ENCODE measurements at regions not wholly inside any gene's neighbourhood (a gene's known extent, or its start where the extent isn't known, plus 50 kb on each side); places are given as distances from the start of the nearest gene placed in this dataset.
A peak's percentile ranks its signal among the peaks of the same experiment; 100 is the strongest.
"Not testable (repeated sequence)": the region's sequence is repeated elsewhere in the genome, so short reads cannot be mapped to it uniquely, and the experiment has no call there.

- not testable (repeated sequence) for DNase-seq (ENCODE audit: low read depth, low spot score)
These were observed 909.4 kb downstream of the SORCS3 start for GRCh38 chr10:105550453-105550852.

GRCh38 chr10:105549731-105550130 lies 908.6 kb downstream of the SORCS3 start:
- no peak for DNase-seq (ENCODE audit: low read depth, low spot score)

GRCh38 chr10:105545101-105545500 lies 904.0 kb downstream of the SORCS3 start:
- DNase-seq (ENCODE audit: low read depth, low spot score), result no peak

- no peak for DNase-seq (ENCODE audit: low read depth, low spot score)
These were observed 899.3 kb downstream of the SORCS3 start for GRCh38 chr10:105540381-105540780.

- DNase-seq (ENCODE audit: low read depth, low spot score), result peak; percentile 15
These were observed 897.8 kb downstream of the SORCS3 start for GRCh38 chr10:105538874-105539273.

GRCh38 chr10:105535478-105535877 lies 894.4 kb downstream of the SORCS3 start:
- DNase-seq (ENCODE audit: low read depth, low spot score), result no peak

- DNase-seq (ENCODE audit: low read depth, low spot score), result no peak
These were observed 893.0 kb downstream of the SORCS3 start for GRCh38 chr10:105534086-105534485.

- DNase-seq (ENCODE audit: low read depth, low spot score), result no peak
These were observed 875.4 kb downstream of the SORCS3 start for GRCh38 chr10:105516511-105516910.

- no peak for DNase-seq (ENCODE audit: low read depth, low spot score)
These were observed 873.0 kb downstream of the SORCS3 start for GRCh38 chr10:105514106-105514505.

- DNase-seq (ENCODE audit: low read depth, low spot score), result no peak
These were observed 868.4 kb downstream of the SORCS3 start for GRCh38 chr10:105509517-105509916.

GRCh38 chr10:105506262-105506661 lies 865.2 kb downstream of the SORCS3 start:
- DNase-seq (ENCODE audit: low read depth, low spot score), result no peak

- no peak for DNase-seq (ENCODE audit: low read depth, low spot score)
These were observed 862.6 kb downstream of the SORCS3 start for GRCh38 chr10:105503714-105504113.

- no peak for DNase-seq (ENCODE audit: low read depth, low spot score)
These were observed 861.0 kb downstream of the SORCS3 start for GRCh38 chr10:105502058-105502457.

GRCh38 chr10:105494944-105495343 lies 853.9 kb downstream of the SORCS3 start:
- no peak for DNase-seq (ENCODE audit: low read depth, low spot score)

GRCh38 chr10:105494303-105494702 lies 853.2 kb downstream of the SORCS3 start:
- no peak for DNase-seq (ENCODE audit: low read depth, low spot score)

GRCh38 chr10:105473170-105473569 lies 832.1 kb downstream of the SORCS3 start:
- no peak for DNase-seq (ENCODE audit: low read depth, low spot score)

GRCh38 chr10:105468759-105469158 lies 827.7 kb downstream of the SORCS3 start:
- DNase-seq (ENCODE audit: low read depth, low spot score), result no peak

GRCh38 chr10:105466521-105466920 lies 825.4 kb downstream of the SORCS3 start:
- DNase-seq (ENCODE audit: low read depth, low spot score), result no peak

- no peak for DNase-seq (ENCODE audit: low read depth, low spot score)
These were observed 793.9 kb downstream of the SORCS3 start for GRCh38 chr10:105434970-105435369.

GRCh38 chr10:105413997-105414396 lies 772.9 kb downstream of the SORCS3 start:
- no peak for DNase-seq (ENCODE audit: low read depth, low spot score)

GRCh38 chr10:105409370-105409769 lies 768.3 kb downstream of the SORCS3 start:
- no peak for DNase-seq (ENCODE audit: low read depth, low spot score)

GRCh38 chr10:105406488-105406887 lies 765.4 kb downstream of the SORCS3 start:
- no peak for DNase-seq (ENCODE audit: low read depth, low spot score)

- no peak for DNase-seq (ENCODE audit: low read depth, low spot score)
These were observed 757.1 kb downstream of the SORCS3 start for GRCh38 chr10:105398202-105398601.

GRCh38 chr10:105391670-105392351 lies 750.7 kb downstream of the SORCS3 start:
- no peak for DNase-seq (ENCODE audit: low read depth, low spot score)

All from iPS DF 19.7 (cell line).